NCI-H187 treated with DMSO at 0.1 percent for 48 hours (cell line): ENCODE measurements at regions not wholly inside any gene's neighbourhood (a gene's known extent, or its start where the extent isn't known, plus 50 kb on each side); places are given as distances from the start of the nearest gene placed in this dataset.

Experiments used
- DNase-seq: peaks from one replicate; lab custom pipeline; 2025; lab: John Stamatoyannopoulos, UW

DNA sequence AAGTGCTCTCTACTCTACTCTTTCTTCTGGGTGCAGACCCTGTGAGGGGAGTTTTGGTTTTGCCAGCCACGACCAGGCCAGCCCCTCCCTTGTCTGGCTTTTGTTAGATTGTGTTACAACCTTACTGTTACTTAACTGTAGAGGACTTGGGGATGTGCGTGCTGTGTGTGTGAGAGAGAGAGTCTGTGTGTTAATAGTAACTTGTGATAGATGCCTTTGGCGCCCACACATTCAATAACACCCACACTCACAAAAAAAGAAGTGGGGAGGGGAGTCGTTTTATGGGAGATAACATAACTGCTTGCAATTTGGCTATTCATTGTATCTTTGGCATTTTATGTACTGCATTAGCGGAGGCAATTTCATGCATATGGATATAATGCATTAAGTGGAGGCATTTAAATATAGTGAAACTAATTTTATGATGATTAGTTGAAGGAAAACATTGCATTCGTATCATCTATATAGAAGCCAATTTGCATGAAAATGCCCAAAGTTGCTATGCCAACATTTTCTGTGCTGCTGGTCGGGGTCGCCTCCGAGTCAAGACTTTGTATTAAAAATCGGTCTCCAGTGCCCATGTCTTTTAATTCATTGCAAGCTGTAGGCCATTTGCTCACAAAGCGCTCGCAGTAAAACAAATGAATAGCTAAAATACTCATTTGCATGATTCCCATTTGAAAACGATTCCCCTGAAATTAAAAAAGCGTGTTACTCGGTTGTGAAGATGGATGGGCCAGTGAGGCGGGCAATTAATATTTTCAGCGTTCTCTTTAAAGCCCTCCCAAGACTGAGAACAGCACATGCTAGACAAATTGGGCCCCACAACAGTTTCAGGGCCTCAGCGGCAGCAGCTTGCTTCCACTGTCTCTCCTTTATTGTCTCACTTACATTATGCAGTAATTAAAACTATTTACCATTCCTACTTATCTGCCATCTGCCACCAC lies 158.5 kb upstream of the SMAD3 start:
- DNase-seq = no peak

DNA sequence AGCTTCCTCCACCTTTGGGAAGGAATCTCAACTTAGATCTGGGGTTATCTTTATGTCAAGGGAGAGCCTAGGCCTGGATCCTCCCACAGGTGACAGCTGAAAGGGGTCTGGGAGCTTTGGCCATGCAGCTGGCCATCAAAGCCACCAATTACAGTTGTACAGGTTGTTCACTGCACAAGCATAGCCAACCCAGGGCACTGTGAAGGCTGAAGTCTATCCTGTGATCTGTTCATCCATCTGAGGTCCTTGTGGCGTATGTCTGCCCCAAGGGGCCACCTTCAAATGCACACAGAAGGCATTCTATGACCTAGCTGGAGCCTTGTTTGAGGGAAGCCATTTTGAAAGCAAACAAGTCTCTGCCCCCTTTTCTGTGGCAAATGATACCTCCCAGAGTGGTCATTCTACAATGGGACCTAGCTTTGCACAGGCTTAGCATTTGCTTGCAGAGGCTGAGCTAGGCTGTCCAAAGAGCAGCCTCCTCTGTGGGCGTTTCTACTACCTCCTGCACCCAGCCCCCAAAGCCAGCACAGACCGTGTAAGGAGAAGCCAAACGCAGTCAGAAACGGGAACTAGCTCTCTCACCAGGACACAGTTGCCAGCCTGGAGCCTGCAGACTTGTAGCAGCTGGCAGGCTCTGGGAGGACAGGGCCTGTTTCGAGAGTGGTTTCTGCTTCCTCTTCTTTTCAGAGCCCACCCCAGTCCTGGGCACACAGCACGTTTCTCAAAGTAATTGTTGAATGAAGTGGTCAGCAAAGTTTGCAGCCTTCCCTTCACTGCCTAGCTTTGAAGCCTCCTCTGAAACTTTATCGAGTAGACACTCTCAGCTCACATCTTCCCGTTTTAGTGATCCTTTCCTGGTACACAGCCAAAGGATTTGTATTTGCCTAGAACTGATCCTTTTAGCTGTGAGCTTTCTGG lies 157.3 kb upstream of the SMAD3 start:
- no peak for DNase-seq

- DNase-seq = no peak
Observed at GRCh38 chr15:66908744-66909095, 156.7 kb upstream of the SMAD3 start.

DNA sequence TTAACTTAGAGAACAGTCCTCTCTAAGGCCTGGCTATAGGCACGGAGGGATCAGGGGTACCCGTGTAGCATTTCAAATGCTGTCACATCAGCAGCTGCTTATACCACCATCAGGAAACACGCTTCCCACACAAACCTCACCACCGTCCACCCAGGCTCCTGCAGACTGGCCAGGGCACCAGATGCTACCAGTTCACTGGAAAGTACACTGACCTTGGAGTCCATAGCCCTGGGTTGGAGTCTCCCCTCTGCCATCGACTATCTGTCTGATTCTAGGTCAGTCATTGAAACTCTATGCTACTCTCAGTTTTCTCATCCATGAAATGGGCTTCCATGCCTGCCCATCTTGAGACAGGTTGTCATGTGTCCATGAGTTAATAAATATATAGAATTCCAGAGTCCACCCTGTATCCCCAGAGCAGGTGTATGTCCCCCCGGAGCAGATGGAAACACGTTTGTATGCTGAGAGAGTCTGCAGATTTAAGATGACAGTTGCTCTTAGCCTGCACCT lies 156.0 kb upstream of the SMAD3 start:
- DNase-seq = no peak

DNA sequence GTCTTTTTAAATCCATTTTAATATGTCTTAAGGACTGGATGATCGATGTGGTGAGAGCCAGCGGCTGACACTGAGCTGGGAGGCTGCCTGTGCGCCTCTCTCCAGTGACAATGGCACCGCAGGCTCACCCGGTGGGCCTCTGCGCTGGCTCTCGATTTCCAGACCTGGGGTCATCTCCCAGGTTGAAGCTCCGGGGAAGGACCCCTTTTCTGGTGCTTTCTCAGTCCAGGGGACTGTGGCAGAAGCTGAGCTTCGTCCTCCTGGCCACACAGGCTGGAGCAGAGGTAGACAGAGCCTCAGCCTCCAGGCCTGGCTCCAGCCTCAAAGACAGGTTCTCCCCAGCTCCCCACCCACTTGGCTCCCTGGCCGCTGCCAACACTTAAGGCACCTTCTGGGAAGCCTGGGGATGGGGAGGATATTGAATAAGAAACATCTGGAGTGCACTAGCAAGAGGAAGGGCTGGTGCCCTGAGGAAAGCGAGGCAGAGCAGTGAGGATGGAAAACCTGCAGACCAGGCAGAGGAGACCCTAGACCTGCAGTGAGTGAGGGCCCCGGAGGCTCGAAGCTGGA lies 154.2 kb upstream of the SMAD3 start:
- no peak for DNase-seq

DNA sequence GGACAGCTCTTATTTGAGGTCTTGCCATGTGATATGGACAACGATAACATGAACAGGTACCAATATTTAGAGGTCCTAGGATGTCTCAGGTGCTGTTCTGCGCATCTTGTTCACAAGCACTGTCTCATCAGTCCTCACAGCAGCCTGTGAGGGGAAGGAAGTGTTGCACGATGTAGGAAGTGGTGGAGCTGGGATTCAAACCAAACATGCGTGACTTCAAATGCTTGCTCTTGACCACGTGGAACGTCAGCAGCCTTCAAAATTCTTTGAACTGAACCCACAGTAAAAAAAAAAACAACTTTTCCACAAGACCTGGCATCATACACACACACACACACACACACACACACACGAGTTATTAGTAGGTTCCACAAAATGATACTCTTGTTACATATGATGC lies 153.4 kb upstream of the SMAD3 start:
- DNase-seq = no peak

DNA sequence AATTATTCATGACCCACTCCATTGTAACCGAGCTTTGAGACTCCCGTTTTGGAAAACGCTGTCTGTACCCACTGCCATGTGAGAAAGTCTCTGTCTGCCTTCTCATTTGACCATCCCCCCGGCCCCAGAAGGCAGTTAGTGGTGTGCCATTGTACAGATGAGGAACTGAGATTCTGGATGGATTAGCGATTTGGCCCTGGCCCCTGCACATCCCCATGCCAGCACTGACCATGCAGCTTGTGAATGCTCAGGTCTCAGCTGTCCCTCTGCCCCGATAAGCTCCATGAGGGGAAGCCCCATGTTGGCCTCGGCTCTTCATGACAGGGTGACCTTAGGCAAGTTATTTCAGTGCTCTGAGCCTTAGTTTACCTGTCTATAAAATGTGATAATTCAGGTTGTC lies 153.0 kb upstream of the SMAD3 start:
- no peak for DNase-seq

DNA sequence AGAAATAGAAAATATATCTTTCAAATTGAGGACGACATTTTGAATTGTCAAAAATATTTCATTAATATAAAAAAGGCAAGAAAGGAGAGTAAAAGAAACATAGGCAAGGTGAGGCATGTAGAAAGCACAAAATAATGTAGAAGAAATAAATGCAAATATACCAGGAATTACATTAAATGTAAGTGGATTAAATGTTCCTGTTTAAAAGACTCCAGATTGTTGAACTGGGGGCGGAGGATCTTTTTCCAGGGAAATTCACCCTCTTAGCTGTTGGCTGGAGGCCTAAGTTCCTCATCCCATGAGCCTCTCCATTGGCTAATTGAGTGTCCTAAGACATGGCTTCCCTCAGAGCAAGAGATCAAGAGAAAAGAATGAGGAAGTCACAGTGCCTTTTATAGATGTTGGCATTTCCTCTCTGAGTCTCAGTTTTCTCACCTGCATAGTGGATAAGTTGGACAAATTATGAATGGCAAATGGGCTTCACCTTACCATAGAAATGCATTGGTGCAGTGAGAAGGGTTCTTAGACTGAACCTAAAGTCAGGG lies 147.4 kb upstream of the SMAD3 start:
- no peak for DNase-seq

- no peak for DNase-seq
Observed at GRCh38 chr15:66919421-66919820, 146.0 kb upstream of the SMAD3 start.

DNA sequence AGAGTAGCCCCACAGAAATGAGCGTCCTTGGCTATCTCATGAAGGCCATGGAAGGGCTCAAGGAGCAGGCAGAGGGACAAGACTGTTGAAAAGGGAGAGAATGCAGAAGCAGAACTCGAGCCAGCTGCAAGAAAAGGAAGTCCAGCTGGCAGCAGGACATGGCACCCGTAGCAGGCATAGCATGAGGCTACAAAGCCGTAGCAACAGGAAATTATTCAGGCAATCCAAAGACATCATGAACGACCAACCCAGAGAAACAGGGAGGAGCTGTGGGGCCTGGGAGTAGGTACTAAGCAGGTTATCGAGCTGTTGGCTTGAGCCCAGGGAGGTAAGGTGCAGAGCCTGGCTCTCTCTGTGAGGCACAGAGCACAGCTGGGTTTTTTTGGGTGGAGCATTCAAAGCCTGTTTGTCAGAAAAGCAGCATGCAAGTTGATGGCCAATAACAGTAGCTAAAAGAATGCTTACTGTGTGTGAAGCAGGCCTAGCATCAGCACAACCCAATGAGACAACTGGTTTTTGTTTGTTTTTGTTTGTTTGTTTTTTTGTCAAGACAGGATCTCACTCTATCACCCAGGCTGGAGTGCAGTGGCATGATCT lies 144.0 kb upstream of the SMAD3 start:
- DNase-seq = no peak

- no peak for DNase-seq
Observed at GRCh38 chr15:66922608-66923007, 142.8 kb upstream of the SMAD3 start.

DNA sequence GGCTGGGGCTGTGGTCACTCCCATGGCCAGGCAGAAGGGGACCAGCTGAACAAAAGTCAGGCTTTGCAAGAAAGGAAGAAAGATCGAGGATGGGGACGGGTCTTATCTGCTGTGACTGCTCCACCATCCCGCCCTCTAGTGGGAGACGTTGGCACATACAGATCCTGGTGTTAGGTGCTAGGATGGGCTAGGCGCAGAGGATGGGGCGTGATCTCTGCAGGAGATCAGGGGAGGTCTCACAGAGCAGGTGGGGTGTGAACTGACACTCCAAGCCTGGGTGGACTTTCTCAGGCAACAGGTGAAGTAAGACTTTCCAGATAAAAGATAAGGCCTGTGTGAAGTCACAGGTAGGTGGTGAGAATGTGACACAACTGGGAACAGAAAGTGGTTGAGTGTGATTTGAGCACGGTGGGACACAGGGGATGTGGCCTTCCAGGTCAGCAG lies 141.9 kb upstream of the SMAD3 start:
- no peak for DNase-seq

- peak; percentile 31 for DNase-seq
Observed at GRCh38 chr15:66924889-66925288, 140.5 kb upstream of the SMAD3 start.

GRCh38 chr15:66925721-66926120 lies 139.7 kb upstream of the SMAD3 start:
- no peak for DNase-seq

- DNase-seq = no peak
Observed at GRCh38 chr15:66927201-66928077, 138.0 kb upstream of the SMAD3 start.

DNA sequence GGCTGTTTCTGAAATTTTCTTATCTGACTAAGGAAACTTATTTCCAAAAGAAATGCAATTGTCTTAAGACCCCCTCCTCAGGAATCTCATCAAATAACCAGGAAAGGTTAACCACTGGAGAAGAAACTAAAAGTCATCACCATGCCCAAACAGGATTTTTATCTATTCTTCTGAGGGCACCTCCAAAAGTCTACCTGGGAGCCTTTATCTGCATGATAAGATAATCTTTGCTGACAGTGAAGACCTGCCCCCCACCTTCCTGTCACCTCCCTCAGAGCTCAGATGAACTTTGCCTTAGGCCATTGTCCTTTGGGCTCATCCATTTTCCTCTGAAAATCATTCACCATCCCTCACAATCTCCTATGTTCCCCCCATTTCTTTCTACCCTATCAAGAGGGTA lies 137.3 kb upstream of the SMAD3 start:
- no peak for DNase-seq

DNA sequence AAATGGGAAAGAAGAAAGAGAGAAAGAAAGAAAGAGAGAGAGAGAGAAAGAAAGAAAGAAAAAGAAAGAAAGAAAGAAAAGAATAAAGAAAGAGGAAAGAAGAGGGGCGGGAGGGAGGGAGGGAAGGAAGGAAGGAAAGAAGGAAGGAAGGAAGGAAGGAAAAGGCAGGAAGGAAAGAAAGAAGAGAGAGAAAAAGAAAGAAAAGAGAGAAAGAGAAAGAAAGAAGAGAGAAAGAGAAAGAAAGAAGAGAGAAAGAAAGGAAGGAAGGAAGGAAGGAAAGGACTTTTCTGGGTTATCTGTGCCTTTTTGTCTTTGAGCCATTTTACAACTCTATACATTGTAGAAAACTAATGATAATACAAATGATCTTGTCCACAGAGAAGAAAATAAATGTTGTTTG lies 136.6 kb upstream of the SMAD3 start:
- no peak for DNase-seq

DNA sequence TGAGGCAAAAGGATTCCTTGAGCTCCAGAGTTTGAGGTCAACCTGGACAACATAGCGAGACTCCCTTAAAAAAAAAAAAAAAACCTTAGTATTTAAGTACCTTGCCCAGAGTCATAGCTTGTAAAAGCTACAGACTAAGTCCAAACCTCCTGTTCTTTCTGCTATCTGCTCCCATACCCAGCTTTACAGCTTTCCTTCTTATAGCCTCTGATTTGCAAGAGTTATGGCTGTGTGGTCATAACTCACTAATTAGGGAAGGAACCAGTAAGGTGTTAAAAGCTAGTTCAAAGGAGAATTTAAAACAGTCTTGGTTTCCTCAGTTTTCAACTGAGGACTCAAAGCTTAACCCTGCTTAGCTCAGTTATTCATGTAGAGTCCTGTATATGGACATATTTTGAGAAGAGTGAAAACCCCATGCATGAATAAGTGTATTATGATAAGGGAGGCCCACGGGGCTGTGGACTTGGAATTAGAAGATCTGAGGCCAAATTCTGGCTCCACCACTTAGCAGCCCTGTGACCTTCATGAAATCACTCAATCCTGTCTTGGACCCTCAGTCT lies 135.5 kb upstream of the SMAD3 start:
- no peak for DNase-seq

DNA sequence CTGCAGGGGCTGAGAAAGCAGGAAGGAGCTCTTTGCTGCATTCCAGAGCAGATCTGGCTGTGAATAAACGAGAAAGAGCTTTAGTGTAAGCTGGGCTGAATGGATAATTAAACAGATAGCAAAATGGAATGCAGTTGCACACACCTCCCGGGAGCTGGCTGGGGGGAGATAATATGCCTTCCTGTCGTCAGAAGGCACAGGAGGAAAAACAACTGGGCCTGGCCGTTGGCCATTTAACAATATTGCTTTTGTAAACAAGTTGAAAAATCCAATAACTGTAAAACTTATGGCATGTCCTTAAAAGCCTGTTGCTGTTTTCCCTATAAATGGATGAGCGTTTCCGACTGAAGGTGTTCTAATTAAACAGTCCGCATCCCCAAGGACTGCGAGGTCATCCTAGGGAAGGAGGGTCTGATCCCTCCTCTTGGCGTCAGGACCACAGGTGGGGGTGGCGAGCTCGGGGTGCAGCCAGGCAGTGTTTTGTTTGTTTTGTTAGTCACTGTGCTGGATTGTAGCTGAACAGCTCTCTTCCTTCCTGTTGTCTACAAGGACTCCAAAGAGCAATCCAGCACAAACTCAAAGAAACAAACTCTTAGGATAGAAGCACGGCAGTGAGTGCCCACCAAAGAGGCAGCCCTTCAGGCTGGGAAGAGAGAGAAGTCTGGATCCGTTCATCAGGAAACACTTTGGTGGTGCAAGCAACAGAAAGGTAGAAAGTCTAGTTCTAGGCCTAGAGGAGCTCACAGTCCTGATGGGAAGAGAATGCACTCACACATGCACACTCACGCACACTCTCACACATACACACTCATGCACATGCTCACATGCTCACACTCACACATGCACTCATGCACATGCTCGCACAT lies 133.4 kb upstream of the SMAD3 start:
- no peak for DNase-seq
